AG10803 (cell line): ENCODE measurements at regions not wholly inside any gene's neighbourhood (a gene's known extent, or its start where the extent isn't known, plus 50 kb on each side); places are given as distances from the start of the nearest gene placed in this dataset.

Experiments
- DNase-seq: peaks from one replicate; pipeline ENCODE4 v3.0.0; 2010; ENCODE audit warnings: low read depth
- H3K4me3 ChIP-seq: 2 replicates; pipeline ENCODE4 v1.5.1; 2011; ENCODE audit warnings: mild to moderate bottlenecking, low read length, control low read depth
- TF ChIP-seq, protein P1 (sequence below): conservative IDR thresholded peaks from 2 replicates; pipeline ENCODE4 v1.5.1; 2011; ENCODE audit warnings: mild to moderate bottlenecking, low read length, control low read depth, inconsistent platforms

- TF ChIP-seq, protein P1, sequence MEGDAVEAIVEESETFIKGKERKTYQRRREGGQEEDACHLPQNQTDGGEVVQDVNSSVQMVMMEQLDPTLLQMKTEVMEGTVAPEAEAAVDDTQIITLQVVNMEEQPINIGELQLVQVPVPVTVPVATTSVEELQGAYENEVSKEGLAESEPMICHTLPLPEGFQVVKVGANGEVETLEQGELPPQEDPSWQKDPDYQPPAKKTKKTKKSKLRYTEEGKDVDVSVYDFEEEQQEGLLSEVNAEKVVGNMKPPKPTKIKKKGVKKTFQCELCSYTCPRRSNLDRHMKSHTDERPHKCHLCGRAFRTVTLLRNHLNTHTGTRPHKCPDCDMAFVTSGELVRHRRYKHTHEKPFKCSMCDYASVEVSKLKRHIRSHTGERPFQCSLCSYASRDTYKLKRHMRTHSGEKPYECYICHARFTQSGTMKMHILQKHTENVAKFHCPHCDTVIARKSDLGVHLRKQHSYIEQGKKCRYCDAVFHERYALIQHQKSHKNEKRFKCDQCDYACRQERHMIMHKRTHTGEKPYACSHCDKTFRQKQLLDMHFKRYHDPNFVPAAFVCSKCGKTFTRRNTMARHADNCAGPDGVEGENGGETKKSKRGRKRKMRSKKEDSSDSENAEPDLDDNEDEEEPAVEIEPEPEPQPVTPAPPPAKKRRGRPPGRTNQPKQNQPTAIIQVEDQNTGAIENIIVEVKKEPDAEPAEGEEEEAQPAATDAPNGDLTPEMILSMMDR, result no peak
- DNase-seq, result no peak
- no peak overlapping the region for H3K4me3 ChIP-seq
Measured at GRCh38 chr10:131626274-131626673, 274.5 kb upstream of the PPP2R2D start.

DNA sequence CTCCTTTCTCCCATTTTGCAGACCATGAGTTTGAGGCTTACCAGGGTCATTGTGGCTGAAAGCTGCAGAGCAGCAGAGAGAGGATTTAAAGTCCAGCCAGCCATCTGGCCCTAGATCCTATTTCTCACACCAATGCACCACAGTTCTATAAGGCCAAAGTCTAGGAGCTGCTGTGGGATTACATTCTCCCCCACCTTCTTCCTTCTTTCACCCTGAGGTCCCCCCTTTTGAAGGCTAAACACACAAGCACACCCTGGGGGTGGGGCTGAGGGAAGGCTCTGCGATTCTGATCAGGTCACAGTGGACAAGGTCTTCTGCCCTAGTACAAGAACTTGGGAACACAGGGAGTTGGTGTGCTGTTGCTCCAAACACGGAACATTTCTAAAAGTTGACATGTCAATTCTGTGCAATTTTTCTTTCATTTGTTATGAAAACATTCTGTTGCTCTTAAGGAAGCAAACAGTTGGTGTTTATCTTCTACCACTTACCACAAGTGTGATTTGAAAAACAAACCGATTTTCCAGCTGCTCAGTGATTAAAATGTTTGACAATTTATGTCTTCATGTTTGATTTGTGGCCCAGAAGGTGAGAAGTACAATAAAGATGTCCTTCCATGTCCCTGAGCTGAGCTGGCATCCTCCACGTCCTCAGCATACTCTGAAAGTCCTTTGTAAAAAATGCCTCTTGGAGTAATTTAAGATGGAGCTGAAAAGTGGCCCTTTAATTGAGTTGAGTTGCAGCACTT, 271.6 kb upstream of the PPP2R2D start:
- TF ChIP-seq, protein P1, result no peak
- no peak overlapping the region for H3K4me3 ChIP-seq
- DNase-seq, result no peak

DNA sequence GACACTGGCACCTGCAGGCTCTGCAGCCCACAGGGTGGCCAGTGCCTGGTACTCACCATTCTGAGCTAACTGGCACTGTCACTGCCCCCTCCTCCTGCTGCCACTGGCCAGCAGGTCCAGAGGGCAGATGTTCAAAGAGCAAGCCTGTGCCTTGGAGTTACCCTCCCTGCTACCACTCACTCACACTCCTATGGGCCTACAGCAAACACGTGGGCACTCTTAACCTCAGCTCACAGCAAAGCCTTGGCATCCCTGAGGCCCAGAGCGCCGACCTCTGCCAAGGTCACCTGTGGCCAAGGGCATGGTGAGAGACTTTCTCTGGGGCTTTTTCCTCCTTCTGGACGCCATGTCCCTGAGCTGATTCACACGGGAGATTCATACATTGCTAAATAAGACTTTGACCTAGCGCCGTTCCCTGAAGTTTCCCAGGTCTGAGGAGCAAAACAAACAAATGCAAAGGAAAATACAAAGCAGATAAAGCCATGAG, 270.0 kb upstream of the PPP2R2D start:
- H3K4me3 ChIP-seq, result no peak overlapping the region
- DNase-seq, result no peak
- TF ChIP-seq, protein P1, result no peak

DNA sequence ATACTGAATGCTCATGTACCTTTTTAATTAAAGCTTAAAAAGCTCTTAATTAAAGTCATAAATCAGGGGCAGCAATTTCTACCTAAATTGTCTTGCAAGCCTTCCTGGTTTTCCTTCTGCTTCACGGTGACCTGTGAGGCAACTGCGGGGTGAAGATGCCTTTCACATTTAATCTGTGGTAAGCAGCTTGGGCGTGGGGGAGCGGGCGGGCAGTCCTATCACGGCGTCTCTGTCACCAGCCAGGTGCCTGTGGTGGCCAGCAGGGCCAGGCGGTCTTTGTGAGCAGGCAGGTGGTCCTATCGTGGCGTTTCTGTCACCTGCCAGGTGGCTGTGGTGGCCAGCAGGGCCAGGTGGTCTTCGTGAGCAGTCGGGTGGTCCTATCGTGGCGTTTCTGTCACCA, 269.2 kb upstream of the PPP2R2D start:
- DNase-seq, result no peak
- H3K4me3 ChIP-seq, result no peak overlapping the region
- TF ChIP-seq, protein P1, result no peak

- TF ChIP-seq, protein P1, result no peak
- DNase-seq, result no peak
- H3K4me3 ChIP-seq, result no peak overlapping the region
Measured at GRCh38 chr10:131635564-131636015, 265.2 kb upstream of the PPP2R2D start.

GRCh38 chr10:131636116-131636515, 264.7 kb upstream of the PPP2R2D start:
- DNase-seq, result no peak
- H3K4me3 ChIP-seq, result no peak overlapping the region
- TF ChIP-seq, protein P1, result no peak
